Neural progenitor cell (in vitro differentiated cells): ENCODE measurements at regions not wholly inside any gene's neighbourhood (a gene's known extent, or its start where the extent isn't known, plus 50 kb on each side); places are given as distances from the start of the nearest gene placed in this dataset.

ENCODE experiments used
- EZH2 ChIP-seq: fragments of 200-600 bp; sonication (generic); IDR thresholded peaks from 2 replicates; pipeline ENCODE4 v1.6.1; 2017; ENCODE audit warnings: antibody characterized with exemption, mild to moderate bottlenecking, moderate library complexity
- EZH2phosphoT487 ChIP-seq: fragments of 200-600 bp; sonication (generic); IDR thresholded peaks from 2 replicates; pipeline ENCODE4 v1.6.1; 2017; ENCODE audit warnings: antibody characterized with exemption
- TF ChIP-seq, protein P1 (sequence below): fragments of 200-600 bp; sonication (generic); IDR thresholded peaks from 2 replicates; pipeline ENCODE4 v1.5.1; 2017; ENCODE audit warnings: antibody characterized with exemption, mild to moderate bottlenecking

DNA sequence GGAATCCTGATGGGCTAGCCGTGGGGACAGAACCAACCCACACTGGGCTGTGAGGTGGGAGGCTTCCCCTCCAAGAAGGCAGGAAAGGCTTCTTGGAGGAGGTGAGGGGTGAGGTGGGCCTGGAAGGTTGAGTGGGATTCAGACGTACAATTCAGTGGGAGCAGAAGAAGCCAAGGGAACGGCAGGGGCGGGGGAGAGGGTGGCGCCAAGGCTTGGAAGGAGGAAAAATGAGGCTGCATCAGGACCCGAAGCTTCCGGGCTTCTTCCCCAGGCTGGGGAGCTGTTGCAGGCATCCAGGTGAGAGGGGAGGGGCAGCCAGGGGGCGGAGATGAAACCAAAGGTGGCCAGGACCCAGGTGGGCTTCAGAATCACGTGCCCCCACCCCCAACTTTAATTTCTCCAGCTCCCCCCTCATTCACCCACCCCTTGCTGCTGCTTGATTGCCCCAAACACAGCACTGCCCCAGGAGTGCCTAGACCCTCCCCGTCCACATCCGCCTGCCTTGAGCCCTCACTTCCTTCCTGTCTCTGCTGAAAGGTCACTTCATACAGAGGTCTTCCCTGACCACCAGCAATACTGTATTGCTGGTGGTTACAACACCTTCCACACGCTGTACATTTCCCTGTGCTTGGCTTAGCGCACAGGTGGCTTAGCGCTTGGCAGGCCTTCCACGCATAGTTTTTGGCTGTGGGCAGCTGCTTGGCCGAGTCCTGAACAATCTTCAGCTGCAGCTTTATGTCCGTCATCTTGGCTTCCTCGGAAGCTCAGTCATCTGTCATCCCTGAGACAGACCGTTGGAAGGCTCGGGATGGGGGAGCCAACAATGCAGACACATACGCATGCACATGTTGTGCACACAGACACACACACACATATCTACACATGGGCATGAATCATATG lies 193.5 kb downstream of the RGS3 start:
- TF ChIP-seq EZH2 = no peak
- TF ChIP-seq, protein P1, sequence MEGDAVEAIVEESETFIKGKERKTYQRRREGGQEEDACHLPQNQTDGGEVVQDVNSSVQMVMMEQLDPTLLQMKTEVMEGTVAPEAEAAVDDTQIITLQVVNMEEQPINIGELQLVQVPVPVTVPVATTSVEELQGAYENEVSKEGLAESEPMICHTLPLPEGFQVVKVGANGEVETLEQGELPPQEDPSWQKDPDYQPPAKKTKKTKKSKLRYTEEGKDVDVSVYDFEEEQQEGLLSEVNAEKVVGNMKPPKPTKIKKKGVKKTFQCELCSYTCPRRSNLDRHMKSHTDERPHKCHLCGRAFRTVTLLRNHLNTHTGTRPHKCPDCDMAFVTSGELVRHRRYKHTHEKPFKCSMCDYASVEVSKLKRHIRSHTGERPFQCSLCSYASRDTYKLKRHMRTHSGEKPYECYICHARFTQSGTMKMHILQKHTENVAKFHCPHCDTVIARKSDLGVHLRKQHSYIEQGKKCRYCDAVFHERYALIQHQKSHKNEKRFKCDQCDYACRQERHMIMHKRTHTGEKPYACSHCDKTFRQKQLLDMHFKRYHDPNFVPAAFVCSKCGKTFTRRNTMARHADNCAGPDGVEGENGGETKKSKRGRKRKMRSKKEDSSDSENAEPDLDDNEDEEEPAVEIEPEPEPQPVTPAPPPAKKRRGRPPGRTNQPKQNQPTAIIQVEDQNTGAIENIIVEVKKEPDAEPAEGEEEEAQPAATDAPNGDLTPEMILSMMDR = no peak
- no peak for TF ChIP-seq EZH2phosphoT487
